KMS-11 (cell line): ENCODE measurements at regions not wholly inside any gene's neighbourhood (a gene's known extent, or its start where the extent isn't known, plus 50 kb on each side); places are given as distances from the start of the nearest gene placed in this dataset.
"Not testable (repeated sequence)": the region's sequence is repeated elsewhere in the genome, so short reads cannot be mapped to it uniquely, and the experiment has no call there.

Experiments
- H2AFZ ChIP-seq: fragments of 200-600 bp; sonication (generic); 2 replicates; pipeline ENCODE4 v1.6.1; 2016; ENCODE audit warnings: antibody characterized with exemption, mixed run types, low read depth
- H3K27ac ChIP-seq: fragments of 200-600 bp; sonication (generic); 2 replicates; pipeline ENCODE4 v1.6.1; 2016; ENCODE audit warnings: mild to moderate bottlenecking, mixed run types
- H3K27me3 ChIP-seq: fragments of 200-600 bp; sonication (generic); 2 replicates; pipeline ENCODE4 v1.6.1; 2017; ENCODE audit warnings: mild to moderate bottlenecking, low read depth, mixed run types, moderate library complexity; ENCODE audit not compliant: insufficient read depth
- H3K36me3 ChIP-seq: fragments of 200-600 bp; sonication (generic); 2 replicates; pipeline ENCODE4 v1.6.1; 2017; ENCODE audit warnings: mild to moderate bottlenecking, mixed run types; ENCODE audit not compliant: insufficient read depth
- H3K4me1 ChIP-seq: fragments of 200-600 bp; sonication (generic); 2 replicates; pipeline ENCODE4 v1.6.1; 2016; ENCODE audit warnings: mild to moderate bottlenecking, low read depth, mixed run types; ENCODE audit not compliant: poor library complexity, severe bottlenecking
- H3K4me2 ChIP-seq: fragments of 200-600 bp; sonication (generic); 2 replicates; pipeline ENCODE4 v1.7.0; 2016; ENCODE audit warnings: mild to moderate bottlenecking, mixed run types
- H3K4me3 ChIP-seq: fragments of 200-600 bp; sonication (generic); IDR thresholded peaks from 2 replicates; pipeline ENCODE4 v1.6.1; 2017; ENCODE audit warnings: low read depth, low read length, mixed read lengths; ENCODE audit not compliant: insufficient read depth
- H3K79me2 ChIP-seq: fragments of 200-600 bp; sonication (generic); 2 replicates; pipeline ENCODE4 v1.6.1; 2016; ENCODE audit warnings: low read depth, mixed run types; ENCODE audit not compliant: insufficient read depth
- H3K9ac ChIP-seq: fragments of 200-600 bp; sonication (generic); 2 replicates; pipeline ENCODE4 v1.6.1; 2016; ENCODE audit warnings: mild to moderate bottlenecking, mixed run types
- H4K20me1 ChIP-seq: fragments of 200-600 bp; sonication (generic); 2 replicates; pipeline ENCODE4 v1.6.1; 2016; ENCODE audit warnings: mild to moderate bottlenecking, mixed run types; ENCODE audit not compliant: insufficient read depth
- CTCF ChIP-seq: fragments of 200-600 bp; sonication (generic); conservative IDR thresholded peaks from 2 replicates; pipeline ENCODE4 v1.6.1; 2017; ENCODE audit warnings: low read depth, mild to moderate bottlenecking, antibody characterized with exemption, low read length, moderate library complexity, mixed read lengths

GRCh38 chrX:78574306-78574705 is 84.8 kb downstream of the RTL3 start:
- Histone ChIP-seq H3K27ac (no peak overlapping the region), H3K36me3 (no peaks in the 10 kb centered on the region), H3K9ac (no peak overlapping the region), H3K4me1 (no peaks in the 10 kb centered on the region), H3K4me2 (no peak overlapping the region), H2AFZ (no peak overlapping the region), H3K79me2 (no peaks in the 10 kb centered on the region), H4K20me1 (no peaks in the 10 kb centered on the region), H3K4me3 (no peak overlapping the region), H3K27me3 (no peaks in the 10 kb centered on the region)
- no peak for TF ChIP-seq CTCF

DNA sequence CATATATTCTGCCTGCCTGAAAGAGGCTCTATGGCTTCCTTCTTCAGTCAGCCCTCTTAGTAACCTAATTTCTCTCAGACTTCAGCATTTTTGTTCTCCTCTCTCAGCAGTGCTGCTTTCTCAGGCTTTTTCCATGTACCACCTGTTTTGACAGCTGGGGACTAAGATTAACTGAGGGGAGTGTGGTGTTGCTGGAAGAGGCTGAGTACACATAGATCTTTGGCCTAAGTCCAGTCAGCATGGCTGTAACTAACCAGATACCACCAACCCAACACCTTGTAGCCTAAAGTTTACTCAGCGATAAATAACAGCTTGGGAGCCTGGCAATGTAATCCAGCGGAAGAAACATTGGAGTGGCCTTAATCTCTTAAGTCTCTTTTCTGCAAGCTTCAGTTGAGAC is 85.5 kb downstream of the RTL3 start:
- no peak for TF ChIP-seq CTCF
- no peaks in the 10 kb centered on the region for H3K79me2 ChIP-seq
- H4K20me1 ChIP-seq = no peaks in the 10 kb centered on the region
- no peaks in the 10 kb centered on the region for H3K36me3 ChIP-seq
- no peak overlapping the region for H3K9ac ChIP-seq
- no peak overlapping the region for H3K4me3 ChIP-seq
- no peaks in the 10 kb centered on the region for H3K4me1 ChIP-seq
- H3K4me2 ChIP-seq = no peak overlapping the region
- no peaks in the 10 kb centered on the region for H3K27me3 ChIP-seq
- H3K27ac ChIP-seq = no peak overlapping the region
- H2AFZ ChIP-seq = no peak overlapping the region

- H2AFZ ChIP-seq = no peak overlapping the region
- H3K4me3 ChIP-seq = no peak overlapping the region
- no peak overlapping the region for H3K4me2 ChIP-seq
- H3K4me1 ChIP-seq = no peaks in the 10 kb centered on the region
- H3K27me3 ChIP-seq = no peaks in the 10 kb centered on the region
- H3K36me3 ChIP-seq = no peaks in the 10 kb centered on the region
- no peak for TF ChIP-seq CTCF
- H3K27ac ChIP-seq = no peak overlapping the region
- no peaks in the 10 kb centered on the region for H4K20me1 ChIP-seq
- H3K79me2 ChIP-seq = no peaks in the 10 kb centered on the region
- H3K9ac ChIP-seq = no peak overlapping the region
Observed at GRCh38 chrX:78571849-78572248, 87.3 kb downstream of the RTL3 start.

DNA sequence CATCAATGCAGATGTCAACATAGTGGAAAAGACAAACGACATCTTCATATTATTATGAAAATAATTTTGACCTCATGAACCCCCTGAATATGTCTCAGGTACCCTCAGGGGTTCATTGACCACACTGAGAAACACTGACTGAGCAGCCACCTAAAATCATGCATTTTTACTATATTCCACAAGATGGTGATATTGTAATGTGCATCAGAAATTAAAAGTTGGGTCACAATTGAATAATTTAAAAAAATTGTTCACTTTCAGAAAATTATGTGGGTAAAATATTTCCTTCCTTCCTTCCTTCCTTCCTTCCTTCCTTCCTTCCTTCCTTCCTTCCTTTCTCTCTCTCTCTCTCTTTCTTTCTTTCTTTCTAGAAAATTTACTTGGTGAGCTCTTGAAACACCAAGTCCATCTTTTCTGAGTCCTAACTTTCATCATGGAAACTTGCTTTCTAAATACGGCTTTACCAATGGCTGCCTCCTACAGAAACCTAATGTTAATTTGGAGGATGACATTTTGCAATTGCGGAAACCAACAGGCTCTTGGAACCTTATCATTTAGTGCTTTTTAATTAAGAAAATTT is 103.6 kb downstream of the RTL3 start:
- Histone ChIP-seq H3K4me2 (no peak overlapping the region), H3K36me3 (no peaks in the 10 kb centered on the region), H3K27ac (no peak overlapping the region), H2AFZ (no peak overlapping the region), H3K4me3 (no peak overlapping the region), H4K20me1 (no peaks in the 10 kb centered on the region), H3K79me2 (no peaks in the 10 kb centered on the region), H3K9ac (no peak overlapping the region), H3K27me3 (no peaks in the 10 kb centered on the region), H3K4me1 (peaks cover 3% of the 10 kb centered on the region)
- TF ChIP-seq CTCF = peak; percentile 66

DNA sequence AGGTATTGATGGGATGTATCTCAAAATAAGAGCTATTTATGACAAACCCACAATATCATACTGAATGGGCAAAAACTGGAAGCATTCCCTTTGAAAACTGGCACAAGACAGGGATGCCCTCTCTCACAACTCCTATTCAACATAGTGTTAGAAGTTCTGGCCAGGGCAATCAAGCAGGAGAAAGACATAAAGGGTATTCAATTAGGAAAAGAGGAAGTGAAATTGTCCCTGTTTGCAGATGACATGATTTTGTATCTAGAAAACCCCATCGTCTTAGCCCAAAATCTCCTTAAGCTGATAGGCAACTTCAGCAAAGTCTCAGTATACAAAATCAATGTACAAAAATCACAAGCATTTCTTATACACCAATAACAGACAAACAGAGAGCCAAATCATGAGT is 106.5 kb downstream of the RTL3 start:
- not testable (repeated sequence) for H3K9ac ChIP-seq, H4K20me1 ChIP-seq, H3K4me2 ChIP-seq, H3K36me3 ChIP-seq, H3K27ac ChIP-seq, H2AFZ ChIP-seq, H3K4me1 ChIP-seq, H3K4me3 ChIP-seq, H3K27me3 ChIP-seq, H3K79me2 ChIP-seq
